ENCODE measurements at regions not wholly inside any gene's neighbourhood (a gene's known extent, or its start where the extent isn't known, plus 50 kb on each side); places are given as distances from the start of the nearest gene placed in this dataset.

DNA sequence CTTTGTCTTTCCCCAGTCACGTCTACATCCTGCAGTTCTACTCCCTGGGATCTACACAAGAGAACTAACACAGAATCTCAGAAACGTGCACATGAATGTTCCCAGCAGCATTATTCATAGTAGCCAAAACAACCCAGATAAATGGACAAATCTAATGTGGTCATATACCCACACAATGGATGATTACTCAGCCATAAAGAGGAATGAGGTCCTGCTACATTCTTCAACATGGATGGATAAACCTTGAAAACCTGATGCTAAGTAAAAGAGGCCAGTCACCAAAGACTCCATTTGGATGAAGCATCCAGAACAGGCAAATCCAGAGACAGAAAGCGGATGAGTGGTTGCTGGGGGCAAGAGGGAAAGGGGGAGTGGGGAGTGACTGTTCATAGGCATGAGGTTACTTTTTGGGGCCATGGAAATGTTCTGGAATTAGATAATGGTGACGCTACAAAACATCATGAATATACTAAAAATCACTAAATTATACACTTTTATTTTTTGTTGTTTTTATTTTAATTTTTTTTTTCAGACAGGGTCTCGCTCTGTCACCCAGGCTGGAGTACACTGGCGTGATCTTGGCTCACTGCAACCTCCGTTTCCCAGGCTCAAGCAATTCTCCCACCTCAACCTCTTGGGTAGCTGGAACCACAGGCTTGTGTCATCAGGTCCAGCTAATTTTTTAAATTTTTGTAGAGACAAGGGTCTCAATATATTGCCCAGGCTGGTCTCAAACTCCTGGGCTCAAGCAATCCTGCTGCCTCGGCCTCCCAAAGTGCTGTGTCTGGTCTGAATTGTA lies 50.8 kb upstream of the DSN1 start:
- no peak overlapping the region for H2AK5ac ChIP-seq (ENCODE audit: insufficient read length, low read length)
- H2BK20ac ChIP-seq (ENCODE audit: low read depth, low read length, poor library complexity, severe bottlenecking): no peak overlapping the region
- no CpG with 5 or more reads among the region's 8 CpGs for WGBS (ENCODE audit: extremely low coverage, insufficient read length, low lambda C conversion rate)
- H3K9ac ChIP-seq (ENCODE audit: extremely low read depth, insufficient read length, low read length): no peak overlapping the region
- Mint-ChIP-seq H3K9me3 (no peaks in the 10 kb centered on the region), H3K4me3 (no peak overlapping the region), H3K4me1 (peaks cover 13 to 20% of the 10 kb centered on the region in 2 experiments), H3K27me3 (ENCODE audit: low read depth) (no peaks in the 10 kb centered on the region), H3K27ac (peak overlapping the region in 1 of 3 experiments; percentile 32; a peak in 2 of 7 replicates), H3K36me3 (ENCODE audit: insufficient read depth in 1 of 3, low read depth in 3 of 3) (peaks cover 13 to 49% (median 41%) of the 10 kb centered on the region in 3 experiments; a peak in 6 of 7 replicates)
- H3K23ac ChIP-seq (ENCODE audit: insufficient read length, low read depth, low read length): no peak overlapping the region
- no peaks in the 10 kb centered on the region for H3K79me1 ChIP-seq (ENCODE audit: insufficient read depth, low read depth, low read length, poor library complexity, severe bottlenecking)
- no peak overlapping the region for H2BK12ac ChIP-seq (ENCODE audit: insufficient read length, low read depth, low read length)
- H3K4me2 ChIP-seq (ENCODE audit: insufficient read depth, insufficient read length, low read length): no peak overlapping the region
- no peaks in the 10 kb centered on the region for H3K79me2 ChIP-seq (ENCODE audit: insufficient read depth, low read length)
- no peak overlapping the region for H3K56ac ChIP-seq (ENCODE audit: insufficient read length, low read depth, low read length)
- H4K8ac ChIP-seq (replicated peaks; ENCODE audit: insufficient read length, low read depth, low read length): no peak overlapping the region
- H2AFZ ChIP-seq (ENCODE audit: low read length): no peak overlapping the region
- H2BK5ac ChIP-seq (ENCODE audit: insufficient read length, low read length): no peak overlapping the region
- DNase-seq: no peak
- H3K27me3 ChIP-seq (ENCODE audit: insufficient read depth, low read length): no peaks in the 10 kb centered on the region
- no peaks in the 10 kb centered on the region for H3K23me2 ChIP-seq (ENCODE audit: insufficient read length, low read depth, low read length, poor library complexity, severe bottlenecking)
- H3K14ac ChIP-seq (ENCODE audit: insufficient read depth, low read length): no peak overlapping the region
- H3K4me1 ChIP-seq (ENCODE audit: insufficient read depth, low read length): no peaks in the 10 kb centered on the region
- no peak overlapping the region for H3K18ac ChIP-seq (ENCODE audit: insufficient read length, low read depth, low read length)
- H3K27ac ChIP-seq (ENCODE audit: insufficient read length, low read depth, low read length): no peak overlapping the region
- no peak for TF ChIP-seq CTCF (conservative IDR thresholded peaks at IDR 0.05)
- no peak overlapping the region for H3T11ph ChIP-seq (ENCODE audit: low read length)
- H4K5ac ChIP-seq (ENCODE audit: insufficient read length, low read depth, low read length): no peak overlapping the region
- no peak overlapping the region for H3K4ac ChIP-seq (ENCODE audit: low read depth, low read length)
- H3K9me3 ChIP-seq (ENCODE audit: control insufficient read depth, low read depth, low read length): no peaks in the 10 kb centered on the region
- no peaks in the 10 kb centered on the region for H4K20me1 ChIP-seq (ENCODE audit: control insufficient read depth, insufficient read depth, insufficient read length)
- no peak overlapping the region for H4K91ac ChIP-seq (ENCODE audit: insufficient read length, low read depth, low read length)
- H2BK15ac ChIP-seq (ENCODE audit: low read depth, low read length): no peak overlapping the region
- no peak overlapping the region for H2BK120ac ChIP-seq (ENCODE audit: low read depth, low read length, poor library complexity, severe bottlenecking)

Data from H9 (cell line).